ENCODE measurements at regions not wholly inside any gene's neighbourhood (a gene's known extent, or its start where the extent isn't known, plus 50 kb on each side); places are given as distances from the start of the nearest gene placed in this dataset.
A peak's percentile ranks its signal among the peaks of the same experiment; 100 is the strongest.

GRCh38 chr5:33228149-33228548 is 212.6 kb upstream of the TARS1 start:
- no peaks in the 10 kb centered on the region for H3K27me3 ChIP-seq (ENCODE audit: insufficient read depth in 3 of 3, low read length in 2 of 3)
- TF ChIP-seq CTCF (IDR thresholded peaks at IDR 0.05) = no peak
- DNase-seq (no peak), ATAC-seq (no peak)
- peak overlapping the region; percentile 24 for H3K27ac ChIP-seq
- no peaks in the 10 kb centered on the region for H3K9me3 ChIP-seq
- intact Hi-C loops (cut with DNase I) = no loop called here
- H3K4me1 ChIP-seq = peaks cover 40% of the 10 kb centered on the region
- H3K4me3 ChIP-seq = no peak overlapping the region
- 69 to 82% (median 73%) methylated on average over 3 of the region's 3 CpGs for WGBS, 3 donors
- H3K36me3 ChIP-seq (ENCODE audit: insufficient read depth in 1 of 2, low read depth in 1 of 2) = no peaks in the 10 kb centered on the region

GRCh38 chr5:33229216-33229615 is 211.5 kb upstream of the TARS1 start:
- Histone ChIP-seq H3K36me3 (ENCODE audit: insufficient read depth in 1 of 2, low read depth in 1 of 2) (no peaks in the 10 kb centered on the region), H3K4me1 (peaks cover 31% of the 10 kb centered on the region), H3K27ac (peak overlapping the region; percentile 65), H3K27me3 (ENCODE audit: insufficient read depth in 3 of 3, low read length in 2 of 3) (no peaks in the 10 kb centered on the region), H3K4me3 (peak overlapping the region; percentile 42), H3K9me3 (no peaks in the 10 kb centered on the region)
- no peak for TF ChIP-seq CTCF (IDR thresholded peaks at IDR 0.05)
- WGBS, 3 donors = 11 to 31% (median 29%) methylated on average over 9 of the region's 9 CpGs
- intact Hi-C loops (cut with DNase I) = no loop called here
- ATAC-seq (peak; percentile 71 to 92 (median 84)), DNase-seq (no peak)

GRCh38 chr5:33230467-33231078 is 210.2 kb upstream of the TARS1 start:
- H3K36me3 ChIP-seq (ENCODE audit: insufficient read depth in 1 of 2, low read depth in 1 of 2) = no peaks in the 10 kb centered on the region
- H3K27me3 ChIP-seq (ENCODE audit: insufficient read depth in 3 of 3, low read length in 2 of 3) = no peaks in the 10 kb centered on the region
- WGBS, 3 donors = 63 to 70% (median 67%) methylated on average over 13 of the region's 13 CpGs
- ATAC-seq = peak in 2 of 4 donors; percentile 33 to 67
- TF ChIP-seq CTCF (IDR thresholded peaks at IDR 0.05) = no peak
- intact Hi-C loops (cut with DNase I) = no loop called here
- peak overlapping the region; percentile 42 for H3K4me3 ChIP-seq
- peak overlapping the region; percentile 65 for H3K27ac ChIP-seq
- H3K4me1 ChIP-seq = peaks cover 26% of the 10 kb centered on the region
- no peak for DNase-seq
- no peaks in the 10 kb centered on the region for H3K9me3 ChIP-seq

GRCh38 chr5:33231214-33231710 is 209.5 kb upstream of the TARS1 start:
- Histone ChIP-seq H3K27me3 (ENCODE audit: insufficient read depth in 3 of 3, low read length in 2 of 3) (no peaks in the 10 kb centered on the region), H3K9me3 (no peaks in the 10 kb centered on the region), H3K4me1 (peaks cover 26% of the 10 kb centered on the region), H3K36me3 (ENCODE audit: insufficient read depth in 1 of 2, low read depth in 1 of 2) (no peaks in the 10 kb centered on the region), H3K4me3 (peak overlapping the region; percentile 42), H3K27ac (peak overlapping the region; percentile 65)
- no peak for TF ChIP-seq CTCF (IDR thresholded peaks at IDR 0.05)
- ATAC-seq (no peak), DNase-seq (no peak)
- intact Hi-C loops (cut with DNase I) = no loop called here
- WGBS, 3 donors = 79 to 96% (median 80%) methylated on average over 1 of the region's 1 CpG

GRCh38 chr5:33231935-33232334 is 208.8 kb upstream of the TARS1 start:
- Histone ChIP-seq H3K4me1 (peaks cover 26% of the 10 kb centered on the region), H3K27me3 (ENCODE audit: insufficient read depth in 3 of 3, low read length in 2 of 3) (no peaks in the 10 kb centered on the region), H3K9me3 (no peaks in the 10 kb centered on the region), H3K27ac (no peak overlapping the region), H3K4me3 (peak overlapping the region; percentile 42), H3K36me3 (ENCODE audit: insufficient read depth in 1 of 2, low read depth in 1 of 2) (no peaks in the 10 kb centered on the region)
- ATAC-seq (no peak), DNase-seq (no peak)
- TF ChIP-seq CTCF (IDR thresholded peaks at IDR 0.05) = no peak
- 78 to 82% (median 78%) methylated on average over 4 of the region's 4 CpGs for WGBS, 3 donors
- intact Hi-C loops (cut with DNase I) = no loop called here
